Limb (tissue), 2 donors: ENCODE measurements at regions not wholly inside any gene's neighbourhood (a gene's known extent, or its start where the extent isn't known, plus 50 kb on each side); places are given as distances from the start of the nearest gene placed in this dataset.
"Not testable (repeated sequence)": the region's sequence is repeated elsewhere in the genome, so short reads cannot be mapped to it uniquely, and the experiment has no call there.

Experiments
- DNase-seq, 2 donors: peaks; one replicate each; pipeline ENCODE4 v3.0.0-alpha.2; 2016; ENCODE audit errors: extremely low spot score in 2 of 2

DNA sequence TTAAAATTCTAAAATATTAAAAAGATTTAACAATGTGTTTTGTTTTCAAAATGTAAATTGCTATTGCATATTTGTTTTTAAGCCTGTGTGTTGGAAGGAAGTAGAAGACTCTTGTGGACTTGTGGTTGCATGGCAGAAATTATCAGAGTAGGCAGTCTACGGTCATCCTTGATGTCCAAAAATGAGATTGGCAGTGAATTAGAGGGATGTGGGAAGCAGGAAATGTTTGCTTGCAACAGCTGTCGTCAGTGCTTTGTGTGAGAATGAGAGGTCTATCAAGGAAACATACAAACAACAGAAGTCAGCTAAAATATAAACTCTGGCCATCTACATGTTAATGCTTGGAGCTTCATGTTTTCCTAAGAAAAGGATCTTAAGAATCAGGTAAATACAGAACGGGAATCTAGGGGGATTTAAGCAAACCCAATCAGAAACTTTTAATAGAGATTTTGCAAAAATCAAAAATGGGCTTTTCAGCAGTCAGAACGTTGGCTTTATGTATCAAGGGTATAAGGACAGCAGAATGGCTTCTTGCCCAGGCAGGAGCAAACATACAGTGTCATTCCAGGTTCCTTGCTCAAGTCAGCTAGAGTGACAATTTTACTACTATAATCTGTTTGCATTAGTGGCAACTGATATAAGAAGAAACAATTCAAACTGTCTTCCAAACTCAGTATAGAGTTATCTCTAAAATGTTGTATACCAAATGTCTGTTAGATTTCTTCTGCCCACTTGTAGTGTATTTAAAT, 196.7 kb downstream of the CYB561 start:
- no peak for DNase-seq

- no peak for DNase-seq
These were observed 195.3 kb downstream of the CYB561 start for GRCh38 chr17:63250830-63251229.

DNA sequence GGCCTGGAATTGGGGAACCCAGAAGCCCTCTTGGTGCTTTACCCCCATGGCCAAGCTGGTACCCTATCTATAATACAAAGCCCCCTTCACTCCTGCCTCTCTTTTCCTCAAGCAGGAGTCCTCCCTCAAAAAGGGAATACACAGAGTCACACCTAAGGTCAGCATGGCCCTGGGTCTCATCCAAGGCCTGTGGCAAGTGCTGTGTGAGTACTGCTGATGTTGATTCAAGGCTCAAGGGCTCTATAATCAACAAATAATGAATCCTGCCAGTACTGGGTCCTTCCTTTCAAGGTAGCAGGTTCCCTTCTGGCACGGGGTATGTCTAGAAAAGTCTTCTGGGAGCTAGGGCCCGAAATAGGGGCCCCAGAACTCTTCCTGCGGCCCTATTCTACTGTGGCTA, 187.3 kb downstream of the CYB561 start:
- no peak for DNase-seq

DNA sequence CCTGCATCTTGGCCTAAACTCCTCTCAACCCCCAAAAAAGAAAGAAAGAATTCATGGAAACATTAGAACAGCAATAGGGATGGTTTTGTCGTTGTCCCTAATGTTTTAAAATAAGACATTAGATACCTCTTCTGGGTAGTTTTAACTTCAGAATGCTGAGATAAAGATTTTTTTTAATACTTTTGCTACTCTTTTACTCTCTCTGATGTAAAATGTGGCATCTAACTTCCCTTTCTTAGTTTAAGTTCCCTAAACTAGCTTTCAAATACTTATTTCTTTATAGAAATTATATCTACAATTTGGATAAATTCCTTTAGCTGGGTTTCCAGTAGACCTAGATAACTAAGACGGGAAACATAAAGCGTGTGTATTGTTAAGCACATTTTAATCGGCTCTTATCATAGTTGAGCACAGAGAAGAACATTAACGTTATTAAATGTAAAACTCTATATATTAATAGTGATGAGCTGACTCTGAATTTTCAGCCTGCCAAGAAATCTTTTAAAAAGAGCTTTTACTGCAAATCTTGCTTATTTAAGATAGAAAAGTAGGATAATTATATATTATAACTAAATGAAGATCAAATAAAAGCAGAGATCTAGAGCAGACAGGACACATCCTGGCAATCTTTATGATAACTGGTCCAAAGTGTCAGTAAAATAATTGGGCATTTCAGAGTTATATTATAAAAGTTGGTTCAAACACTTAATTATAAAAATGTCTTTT, 183.2 kb downstream of the CYB561 start:
- DNase-seq: no peak

DNA sequence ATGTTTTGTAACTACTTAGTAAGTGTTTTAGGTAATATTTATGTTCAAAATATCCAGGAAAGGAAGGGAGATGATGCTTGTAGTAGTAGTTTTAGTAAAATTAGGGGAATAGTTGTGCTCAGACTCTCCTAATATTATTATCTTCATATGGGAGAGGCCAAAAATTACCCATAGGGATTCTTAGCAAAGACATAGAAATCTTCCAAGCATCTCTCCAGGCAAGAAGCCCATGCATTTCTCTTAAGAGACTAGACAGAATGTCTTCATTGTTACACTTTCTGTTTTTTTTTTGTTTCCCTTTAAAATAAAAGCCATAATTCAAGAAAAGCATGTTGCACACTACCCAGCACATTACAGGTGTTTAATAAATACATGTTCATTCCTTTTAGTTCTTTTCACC, 180.6 kb downstream of the CYB561 start:
- DNase-seq: no peak

- DNase-seq: no peak
These were observed 178.3 kb downstream of the CYB561 start for GRCh38 chr17:63267846-63268245.

- no peak for DNase-seq
These were observed 177.3 kb downstream of the CYB561 start for GRCh38 chr17:63268827-63269226.

DNA sequence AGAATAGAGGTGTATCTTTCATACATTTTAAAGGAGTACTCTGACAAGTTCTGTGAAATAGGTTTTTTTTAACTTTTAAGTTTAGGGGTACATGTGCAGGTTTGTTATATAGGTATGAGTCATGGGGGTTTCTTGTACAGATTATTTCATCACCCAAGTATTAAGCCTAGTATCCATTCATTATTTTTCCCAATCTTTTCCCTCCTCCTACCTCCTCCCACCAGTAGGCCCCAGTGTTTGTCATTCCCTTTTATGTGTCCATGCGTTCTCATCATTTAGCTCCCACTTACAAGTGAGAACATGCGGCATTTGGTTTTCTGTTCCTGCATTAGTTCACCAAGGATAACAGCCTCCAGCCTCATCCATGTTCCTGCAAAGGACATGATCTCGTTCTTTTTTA, 175.5 kb downstream of the CYB561 start:
- no peak for DNase-seq

DNA sequence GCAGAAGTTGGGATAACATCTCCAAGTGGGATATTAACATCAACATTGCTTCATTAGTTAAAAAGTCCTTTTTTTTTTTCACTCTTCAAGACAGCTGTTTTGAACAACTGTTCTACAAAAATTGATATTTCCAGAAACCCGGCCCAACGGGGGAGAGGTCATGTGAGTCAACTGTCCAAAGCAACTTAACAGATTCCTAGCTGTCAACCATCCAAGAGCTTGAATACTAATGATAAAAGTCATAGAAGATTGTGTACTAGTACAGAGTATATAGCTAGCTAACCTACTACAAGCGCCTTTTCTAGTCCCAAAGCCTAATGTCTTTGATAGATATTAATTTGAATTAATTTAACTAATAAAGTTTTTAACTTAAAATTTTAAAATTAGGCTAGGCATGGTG, 172.0 kb downstream of the CYB561 start:
- no peak for DNase-seq

- DNase-seq: no peak
These were observed 170.7 kb downstream of the CYB561 start for GRCh38 chr17:63275318-63275970.

- DNase-seq: no peak
These were observed 169.9 kb downstream of the CYB561 start for GRCh38 chr17:63275971-63276745.

DNA sequence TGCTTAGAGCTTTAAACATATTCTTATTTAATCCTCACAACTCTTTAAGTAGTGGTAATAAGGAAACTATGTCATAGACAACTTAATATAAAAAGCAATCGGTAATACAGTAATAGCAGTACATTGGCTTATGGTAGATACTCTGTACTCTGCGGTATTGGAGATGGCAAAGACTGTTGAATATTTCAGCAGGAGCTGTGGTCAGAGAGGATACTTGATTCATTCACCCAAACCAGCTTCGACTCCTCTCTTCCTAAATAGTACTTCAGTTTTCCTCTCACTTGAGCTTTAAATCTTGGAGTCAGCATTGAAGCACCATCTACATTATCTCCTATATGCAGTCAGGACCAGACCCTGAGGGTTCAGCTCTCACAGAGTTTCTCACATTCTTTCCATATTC, 169.3 kb downstream of the CYB561 start:
- DNase-seq: no peak

GRCh38 chr17:63277629-63278028, 168.5 kb downstream of the CYB561 start:
- no peak for DNase-seq

- no peak for DNase-seq
These were observed 167.2 kb downstream of the CYB561 start for GRCh38 chr17:63278728-63279442.

GRCh38 chr17:63279498-63280230, 166.4 kb downstream of the CYB561 start:
- DNase-seq: no peak

- DNase-seq: no peak
These were observed 163.7 kb downstream of the CYB561 start for GRCh38 chr17:63282455-63282854.

- DNase-seq: no peak
These were observed 160.6 kb downstream of the CYB561 start for GRCh38 chr17:63285551-63285950.

- no peak for DNase-seq
These were observed 159.9 kb downstream of the CYB561 start for GRCh38 chr17:63286254-63286653.

- DNase-seq: not testable (repeated sequence)
These were observed 159.1 kb downstream of the CYB561 start for GRCh38 chr17:63287006-63287405.

DNA sequence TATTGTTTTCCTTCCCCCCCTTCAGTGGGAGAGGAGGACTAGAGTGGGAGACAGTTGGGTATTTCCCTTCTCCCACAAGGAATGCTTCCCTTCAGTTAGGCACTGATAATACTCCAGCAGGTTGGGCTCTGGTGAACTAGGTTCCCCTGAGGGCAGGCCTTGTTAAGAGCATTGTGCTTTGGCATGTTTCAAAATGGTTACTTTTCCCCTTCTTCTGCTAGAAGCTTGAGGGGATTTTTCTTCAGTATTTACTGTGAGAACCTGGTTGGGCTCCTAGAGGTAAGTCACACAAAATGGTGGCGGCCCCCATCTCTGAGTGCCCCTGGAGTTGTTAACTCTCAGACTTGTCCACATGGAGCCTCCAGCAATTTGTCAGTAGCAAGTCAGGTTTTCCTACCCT, 156.2 kb downstream of the CYB561 start:
- no peak for DNase-seq
